ENCODE measurements at regions not wholly inside any gene's neighbourhood (a gene's known extent, or its start where the extent isn't known, plus 50 kb on each side); places are given as distances from the start of the nearest gene placed in this dataset.

DNA sequence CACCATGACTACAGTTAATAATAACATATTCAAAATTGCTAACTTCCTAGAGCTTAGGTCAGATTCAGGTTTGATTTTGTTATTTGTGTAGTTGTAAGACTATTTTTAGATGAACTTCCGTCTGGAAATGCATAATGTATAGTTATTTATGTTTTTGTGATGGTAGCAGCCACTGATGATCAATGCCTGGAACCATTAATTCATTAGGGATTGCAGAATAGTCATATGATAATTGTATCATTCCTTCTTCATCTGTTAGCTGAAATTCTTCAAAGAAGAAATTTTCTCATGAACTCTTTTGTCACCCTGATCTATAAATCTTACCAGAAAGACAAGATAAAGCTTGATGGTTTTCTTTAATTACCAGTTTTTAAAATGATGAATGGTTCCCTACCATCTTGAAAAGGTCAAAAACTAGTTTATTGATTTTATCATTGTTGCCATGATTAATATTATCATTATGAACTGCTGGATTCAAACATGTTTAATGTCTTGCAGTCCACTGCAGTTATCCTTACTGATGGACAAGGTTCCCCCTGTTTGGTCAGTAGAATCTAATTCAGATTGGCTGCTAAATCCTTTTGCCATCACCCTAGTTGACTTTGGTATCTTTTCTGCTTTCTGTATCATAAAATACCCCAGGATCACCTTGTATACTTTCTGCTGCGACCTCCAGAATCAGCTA lies 433.3 kb downstream of the GPAM start:
- Histone ChIP-seq H3K56ac (replicated peaks; ENCODE audit: insufficient read length, low read depth, low read length) (no peak overlapping the region), H2BK15ac (ENCODE audit: low read length) (no peak overlapping the region), H3K4ac (replicated peaks; ENCODE audit: insufficient read length, low read depth, low read length) (no peak overlapping the region), H3K18ac (ENCODE audit: extremely low read depth, low read length) (no peak overlapping the region), H3K27ac (ENCODE audit: low read depth, low read length) (no peak overlapping the region), H3K4me3 (ENCODE audit: extremely low read depth in 1 of 4, insufficient read depth in 2 of 4, low read depth in 3 of 4, low read length in 4 of 4) (no peak overlapping the region), H3K14ac (ENCODE audit: insufficient read length) (no peak overlapping the region), H2BK5ac (ENCODE audit: low read depth, low read length) (no peak overlapping the region), H3K23me2 (ENCODE audit: low read depth, low read length) (no peaks in the 10 kb centered on the region), H3K4me2 (ENCODE audit: insufficient read depth in 1 of 2, low read depth in 2 of 2, low read length in 2 of 2) (no peak overlapping the region), H2AFZ (ENCODE audit: low read length) (no peak overlapping the region), H3K9me3 (ENCODE audit: insufficient read depth in 2 of 2, low read depth in 1 of 2, low read length in 1 of 2) (no peaks in the 10 kb centered on the region), H2BK12ac (ENCODE audit: low read depth, low read length) (no peak overlapping the region), H4K91ac (replicated peaks; ENCODE audit: insufficient read length, low read length) (no peak overlapping the region), H3K4me1 (replicated peaks in 1 of 4; ENCODE audit: control insufficient read depth in 3 of 4, insufficient read depth in 4 of 4, low read length in 3 of 4) (no peaks in the 10 kb centered on the region), H3K23ac (ENCODE audit: insufficient read length) (no peak overlapping the region), H3K79me1 (ENCODE audit: low read depth, low read length) (no peaks in the 10 kb centered on the region), H4K20me1 (replicated peaks in 1 of 2; ENCODE audit: control insufficient read depth in 1 of 2, insufficient read depth in 2 of 2, low read length in 2 of 2) (no peaks in the 10 kb centered on the region), H2BK120ac (replicated peaks; ENCODE audit: low read depth, low read length) (no peak overlapping the region), H4K8ac (ENCODE audit: extremely low read depth, insufficient read depth, low read length) (no peak overlapping the region), H3K27me3 (replicated peaks in 1 of 4; ENCODE audit: control insufficient read depth in 3 of 4, extremely low read depth in 1 of 4, insufficient read depth in 3 of 4, low read length in 3 of 4) (no peaks in the 10 kb centered on the region), H2BK20ac (ENCODE audit: low read length) (no peak overlapping the region), H3K79me2 (ENCODE audit: control insufficient read depth in 1 of 2, insufficient read depth in 2 of 2, low read length in 2 of 2) (no peaks in the 10 kb centered on the region), H2AK5ac (ENCODE audit: low read depth, low read length) (no peak overlapping the region), H3K36me3 (ENCODE audit: control insufficient read depth in 2 of 4, insufficient read depth in 4 of 4, low read length in 3 of 4) (no peaks in the 10 kb centered on the region), H4K5ac (ENCODE audit: insufficient read length, low read depth, low read length) (no peak overlapping the region), H3K9ac (replicated peaks in 1 of 4; ENCODE audit: extremely low read depth in 1 of 4, low read depth in 3 of 4, low read length in 3 of 4) (no peak overlapping the region)
- CTCF ChIA-PET (ENCODE audit: partially characterized antibody): interaction anchor here (2.1 to 2.2 kb wide), 2 partner anchors 10 to 386 kb away, joined by 5 to 8 read pairs; no protein-coding TSS in a partner anchor
- POLR2A ChIA-PET (ENCODE audit: partially characterized antibody): no interaction called here
- no peak for DNase-seq (ENCODE audit: low read depth in 1 of 2, low spot score in 2 of 2)
- no peak for FAIRE-seq
- 92% methylated on average over 2 of the region's 2 CpGs; no CpG with 5 or more reads in 1 of the 2 experiments for WGBS, 2 experiments (ENCODE audit: extremely low coverage in 1 of 2, insufficient coverage in 1 of 2, insufficient read length in 1 of 2, insufficient replicate concordance in 2 of 2, low coverage in 1 of 2, low lambda C conversion rate in 2 of 2, missing lambda C conversion rate in 1 of 2)
- TF ChIP-seq POU5F1 (IDR thresholded peaks at IDR 0.05; ENCODE audit: low read depth, low read length) (no peak), KDM5A (IDR thresholded peaks at IDR 0.05; ENCODE audit: low read length) (no peak), KDM1A (IDR thresholded peaks at IDR 0.05; ENCODE audit: borderline replicate concordance, low read length) (no peak), PHF8 (conservative IDR thresholded peaks at IDR 0.05; ENCODE audit: low read depth, low read length) (no peak), SIRT6 (IDR thresholded peaks at IDR 0.05; ENCODE audit: low read length) (no peak), BCL11A (IDR thresholded peaks at IDR 0.05; ENCODE audit: low read depth in 2 of 2, low read length in 2 of 2) (no peak), CBX8 (IDR thresholded peaks at IDR 0.05; ENCODE audit: borderline replicate concordance, low read depth, low read length) (no peak), TCF12 (IDR thresholded peaks at IDR 0.05; ENCODE audit: low read depth, low read length) (no peak), CREB1 (IDR thresholded peaks at IDR 0.05) (no peak), GTF2F1 (IDR thresholded peaks at IDR 0.05; ENCODE audit: borderline replicate concordance, low read depth, low read length) (no peak), FOSL1 (IDR thresholded peaks at IDR 0.05; ENCODE audit: insufficient read depth, low read depth, low read length) (no peak), GABPA (IDR thresholded peaks at IDR 0.05; ENCODE audit: borderline replicate concordance, insufficient read depth, low read length) (no peak)
- TF ChIP-seq, protein P1, sequence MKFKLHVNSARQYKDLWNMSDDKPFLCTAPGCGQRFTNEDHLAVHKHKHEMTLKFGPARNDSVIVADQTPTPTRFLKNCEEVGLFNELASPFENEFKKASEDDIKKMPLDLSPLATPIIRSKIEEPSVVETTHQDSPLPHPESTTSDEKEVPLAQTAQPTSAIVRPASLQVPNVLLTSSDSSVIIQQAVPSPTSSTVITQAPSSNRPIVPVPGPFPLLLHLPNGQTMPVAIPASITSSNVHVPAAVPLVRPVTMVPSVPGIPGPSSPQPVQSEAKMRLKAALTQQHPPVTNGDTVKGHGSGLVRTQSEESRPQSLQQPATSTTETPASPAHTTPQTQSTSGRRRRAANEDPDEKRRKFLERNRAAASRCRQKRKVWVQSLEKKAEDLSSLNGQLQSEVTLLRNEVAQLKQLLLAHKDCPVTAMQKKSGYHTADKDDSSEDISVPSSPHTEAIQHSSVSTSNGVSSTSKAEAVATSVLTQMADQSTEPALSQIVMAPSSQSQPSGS (IDR thresholded peaks at IDR 0.05; ENCODE audit: low read length): no peak

Data from H1 (cell line).